ENCODE measurements at regions not wholly inside any gene's neighbourhood (a gene's known extent, or its start where the extent isn't known, plus 50 kb on each side); places are given as distances from the start of the nearest gene placed in this dataset.

GRCh38 chr2:19068206-19068605 lies 290.2 kb downstream of the OSR1 start:
- intact Hi-C loops (cut with DNase I) = no loop called here
- TF ChIP-seq CTCF (IDR thresholded peaks at IDR 0.05) = no peak
- no peak for ATAC-seq

GRCh38 chr2:19062370-19062769 lies 296.1 kb downstream of the OSR1 start:
- no peaks in the 10 kb centered on the region for H3K36me3 ChIP-seq
- no peaks in the 10 kb centered on the region for H3K4me1 ChIP-seq
- no peaks in the 10 kb centered on the region for H3K9me3 ChIP-seq
- no peaks in the 10 kb centered on the region for H3K27me3 ChIP-seq
- no peak for ATAC-seq
- intact Hi-C loops (cut with DNase I) = no loop called here
- TF ChIP-seq CTCF (IDR thresholded peaks at IDR 0.05) = no peak
- H3K27ac ChIP-seq = no peak overlapping the region
- H3K4me3 ChIP-seq = no peak overlapping the region
- no peak for DNase-seq

More at GRCh38 chr2:19068206-19068605, 290.2 kb downstream of the OSR1 start:
- Histone ChIP-seq H3K27ac (no peak overlapping the region), H3K27me3 (no peaks in the 10 kb centered on the region), H3K4me1 (no peaks in the 10 kb centered on the region), H3K9me3 (peaks cover 0 to 2% of the 10 kb centered on the region in 2 donors), H3K36me3 (no peaks in the 10 kb centered on the region), H3K4me3 (no peak overlapping the region)
- DNase-seq = no peak

- ATAC-seq = peak; percentile 91
- no peak for TF ChIP-seq CTCF (IDR thresholded peaks at IDR 0.05)
- intact Hi-C loops (cut with DNase I) = no loop called here
- DNase-seq = no peak
- H3K36me3 ChIP-seq = no peaks in the 10 kb centered on the region
- H3K9me3 ChIP-seq = no peaks in the 10 kb centered on the region
- no peaks in the 10 kb centered on the region for H3K4me1 ChIP-seq
- no peak overlapping the region for H3K27ac ChIP-seq
- H3K4me3 ChIP-seq = no peak overlapping the region
- H3K27me3 ChIP-seq = no peaks in the 10 kb centered on the region
Observed at GRCh38 chr2:19059076-19059475, 299.3 kb downstream of the OSR1 start.

- DNase-seq (no peak), ATAC-seq (no peak)
- intact Hi-C loops (cut with DNase I) = no loop called here
- TF ChIP-seq CTCF (IDR thresholded peaks at IDR 0.05) = no peak
- no peak overlapping the region for H3K4me3 ChIP-seq
- no peaks in the 10 kb centered on the region for H3K36me3 ChIP-seq
- no peak overlapping the region for H3K27ac ChIP-seq
- peaks cover 0 to 4% of the 10 kb centered on the region in 2 donors for H3K4me1 ChIP-seq
- H3K9me3 ChIP-seq = no peaks in the 10 kb centered on the region
- no peaks in the 10 kb centered on the region for H3K27me3 ChIP-seq
Observed at GRCh38 chr2:19051203-19051831, 307.1 kb downstream of the OSR1 start.

- no peak overlapping the region for H3K4me3 ChIP-seq
- H3K27me3 ChIP-seq = no peaks in the 10 kb centered on the region
- no peaks in the 10 kb centered on the region for H3K36me3 ChIP-seq
- no peak overlapping the region for H3K27ac ChIP-seq
- peaks cover 0 to 4% of the 10 kb centered on the region in 2 donors for H3K4me1 ChIP-seq
- intact Hi-C loops (cut with DNase I) = no loop called here
- ATAC-seq (no peak), DNase-seq (no peak)
- no peak for TF ChIP-seq CTCF (IDR thresholded peaks at IDR 0.05)
- H3K9me3 ChIP-seq = no peaks in the 10 kb centered on the region
Observed at GRCh38 chr2:19050354-19050753, 308.1 kb downstream of the OSR1 start.
